ENCODE measurements at regions not wholly inside any gene's neighbourhood (a gene's known extent, or its start where the extent isn't known, plus 50 kb on each side); places are given as distances from the start of the nearest gene placed in this dataset.

DNA sequence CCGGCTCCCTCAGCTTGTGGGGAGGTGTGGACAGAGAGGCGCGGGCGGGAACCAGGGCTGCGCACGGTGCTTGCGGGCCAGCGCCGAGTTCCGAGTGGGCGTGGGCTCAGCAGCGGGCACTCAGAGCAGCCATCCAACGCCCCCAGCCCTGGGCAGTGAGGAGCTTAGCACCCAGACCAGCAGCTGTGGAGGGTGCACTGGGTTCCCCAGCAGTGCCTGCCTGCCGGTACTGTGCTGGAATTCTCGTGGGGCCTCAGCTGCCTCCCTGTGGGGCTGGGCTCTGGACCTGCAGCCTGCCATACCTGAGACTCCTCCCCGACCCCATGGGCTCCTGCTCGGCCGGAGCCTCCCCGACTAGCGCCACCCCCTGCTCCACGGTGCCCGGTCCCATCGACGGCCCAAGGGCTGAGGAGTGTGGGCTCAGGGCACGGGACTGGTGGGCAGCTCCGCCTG, 92.7 kb downstream of the MANEA start:
- TF ChIP-seq TEAD4 (IDR thresholded peaks at IDR 0.05) (no peak), TCF12 (IDR thresholded peaks at IDR 0.05; ENCODE audit: low read depth) (no peak), CREB1 (IDR thresholded peaks at IDR 0.05; ENCODE audit: low read depth) (no peak), FOXM1 (IDR thresholded peaks at IDR 0.05; ENCODE audit: borderline replicate concordance, low read depth) (no peak)
- TF ChIP-seq, protein P1, sequence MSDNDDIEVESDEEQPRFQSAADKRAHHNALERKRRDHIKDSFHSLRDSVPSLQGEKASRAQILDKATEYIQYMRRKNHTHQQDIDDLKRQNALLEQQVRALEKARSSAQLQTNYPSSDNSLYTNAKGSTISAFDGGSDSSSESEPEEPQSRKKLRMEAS (IDR thresholded peaks at IDR 0.05): no peak

Measured in Ishikawa (cell line).